LoVo (cell line): ENCODE measurements at regions not wholly inside any gene's neighbourhood (a gene's known extent, or its start where the extent isn't known, plus 50 kb on each side); places are given as distances from the start of the nearest gene placed in this dataset.
A peak's percentile ranks its signal among the peaks of the same experiment; 100 is the strongest.

Experiments
- DNase-seq: peaks from one replicate; pipeline ENCODE4 v3.0.0-alpha.2; 2016; ENCODE audit warnings: low spot score

DNA sequence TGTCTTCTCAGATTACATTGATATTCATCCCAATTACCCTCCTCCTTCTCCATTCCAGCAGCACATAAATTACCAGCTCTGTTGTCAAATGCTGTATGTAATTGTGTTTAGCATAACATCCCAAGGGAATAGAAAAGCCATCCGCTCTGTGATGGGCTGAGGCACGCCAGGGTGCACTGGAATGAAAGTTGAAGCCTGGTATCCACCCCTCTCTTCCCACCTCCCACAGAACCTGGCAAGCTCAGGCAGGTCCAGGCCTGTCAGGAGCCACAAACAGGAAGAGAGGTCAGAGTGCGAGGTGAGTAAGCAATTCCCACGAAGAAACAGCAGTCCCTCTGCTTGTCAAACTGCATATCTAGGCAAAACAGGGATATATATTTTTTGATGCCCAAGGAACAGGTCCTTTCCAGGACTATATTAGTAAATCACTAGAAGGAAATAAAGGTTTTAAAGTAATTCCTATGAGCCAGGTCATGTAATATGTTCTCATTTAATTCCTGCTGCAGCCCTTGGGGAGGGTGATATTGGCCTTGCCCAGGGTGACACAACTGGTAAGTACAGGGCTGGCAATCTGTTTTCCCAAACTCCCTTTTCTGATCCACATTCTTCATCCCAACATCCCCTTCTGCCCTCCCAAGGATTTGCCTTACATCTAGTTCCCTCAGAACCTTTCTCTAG, 155.6 kb upstream of the GHITM start:
- peak; percentile 49 for DNase-seq

- no peak for DNase-seq
Observed at GRCh38 chr10:83984256-83984640, 155.1 kb upstream of the GHITM start.

GRCh38 chr10:83986800-83987199, 152.5 kb upstream of the GHITM start:
- DNase-seq: no peak

DNA sequence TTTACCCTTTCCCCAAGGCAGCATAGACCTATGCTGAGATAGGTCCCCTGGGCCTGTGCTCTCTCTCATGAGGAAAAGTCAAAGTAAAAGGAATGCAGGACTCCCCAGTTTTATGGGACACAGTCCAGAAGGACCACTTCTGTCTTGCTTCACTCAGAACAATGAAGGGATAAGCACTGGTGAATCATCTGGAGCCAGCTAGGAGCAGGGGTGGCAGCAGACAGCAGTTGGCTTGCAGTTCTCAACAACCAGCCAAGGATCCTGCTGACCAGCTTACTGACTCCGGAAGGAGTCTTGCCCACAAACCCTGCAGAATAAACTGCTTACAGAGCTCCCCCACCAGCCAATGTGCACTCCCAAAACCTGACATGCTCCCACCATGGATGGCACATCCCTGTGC, 152.1 kb upstream of the GHITM start:
- no peak for DNase-seq

DNA sequence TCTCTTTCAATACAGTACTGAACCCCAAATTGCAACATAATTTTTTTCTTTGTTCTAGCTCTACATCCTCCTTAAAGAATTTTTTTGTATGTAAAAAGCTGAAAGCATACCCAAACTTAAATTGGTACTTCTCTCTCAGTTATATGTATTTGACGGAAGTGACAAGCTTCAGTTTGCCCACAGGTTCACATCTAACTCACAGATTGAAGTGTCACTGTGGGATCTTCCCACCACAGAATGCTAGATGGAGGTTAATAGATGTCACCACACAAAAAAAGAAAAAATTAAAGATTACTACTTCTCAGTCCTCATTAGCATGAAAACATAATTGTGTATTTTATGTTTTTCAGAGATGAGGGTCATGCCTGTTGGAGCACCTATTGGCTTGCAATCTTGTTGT, 150.9 kb upstream of the GHITM start:
- no peak for DNase-seq

- DNase-seq: no peak
Observed at GRCh38 chr10:83990126-83990525, 149.2 kb upstream of the GHITM start.

- DNase-seq: no peak
Observed at GRCh38 chr10:83991986-83992753, 147.1 kb upstream of the GHITM start.

DNA sequence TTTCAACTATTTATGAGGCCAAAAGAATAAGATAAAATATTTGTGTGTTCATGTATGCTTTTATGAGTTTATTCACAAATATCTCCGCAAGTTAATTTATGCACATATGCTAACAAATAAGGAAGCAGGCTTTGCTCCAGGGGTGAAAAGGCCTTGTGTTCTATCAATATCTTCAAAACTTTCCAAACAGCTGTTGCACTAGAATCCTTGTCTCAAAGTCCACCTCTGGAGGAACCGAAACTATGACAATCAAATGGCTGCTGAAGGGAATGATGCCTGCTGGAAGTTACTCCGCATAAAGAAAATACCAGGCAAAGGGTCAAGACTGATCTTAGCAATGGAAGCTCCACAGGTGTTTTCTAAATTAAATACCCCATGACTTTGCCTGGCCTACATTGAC, 145.0 kb upstream of the GHITM start:
- DNase-seq: no peak

DNA sequence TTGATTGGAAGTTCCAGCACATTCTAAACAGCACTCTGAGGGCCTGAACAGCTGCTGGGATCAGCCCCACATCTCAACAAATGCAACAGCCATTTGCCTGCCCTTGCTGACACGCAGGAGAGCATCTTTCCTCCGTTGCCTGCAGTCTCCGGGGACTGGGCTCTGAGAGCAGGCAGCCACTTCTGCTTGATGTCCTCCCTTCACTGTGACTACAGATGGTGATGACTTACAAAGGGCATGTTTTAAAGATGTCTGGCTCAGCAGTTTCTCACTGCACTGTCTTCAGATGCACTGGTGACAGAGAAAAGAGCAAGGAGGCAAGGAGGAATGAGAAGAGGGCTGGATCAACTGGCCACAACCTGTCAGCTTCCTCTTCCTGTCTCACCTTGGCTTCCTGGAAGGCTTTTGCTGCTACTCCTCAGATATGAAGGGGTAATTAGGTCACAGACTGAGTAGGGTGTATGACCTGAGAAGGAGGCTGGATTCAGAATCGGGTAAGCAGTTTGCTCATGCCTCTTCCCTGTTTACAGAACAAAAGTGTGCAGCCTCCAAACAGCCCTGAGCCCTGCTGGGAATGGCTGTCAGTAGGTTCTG, 143.5 kb upstream of the GHITM start:
- DNase-seq: no peak

DNA sequence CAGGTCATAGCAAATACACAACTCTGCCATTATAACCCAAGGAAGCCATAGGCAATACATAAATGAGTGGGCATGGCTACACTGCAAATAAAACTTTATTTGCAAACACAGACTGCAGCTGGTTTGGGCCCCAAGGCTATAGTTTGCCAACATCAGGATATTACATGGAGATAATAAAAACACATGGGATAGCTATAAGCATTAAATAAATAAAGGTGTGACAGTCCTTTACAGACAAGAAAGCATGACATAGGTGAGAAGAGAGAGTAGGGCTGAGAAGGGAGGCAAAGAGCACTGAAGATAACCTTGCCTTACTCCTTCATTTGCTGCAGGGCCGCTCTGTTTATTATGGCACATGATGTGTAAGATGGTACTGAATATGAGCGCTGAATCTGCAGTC, 135.1 kb upstream of the GHITM start:
- no peak for DNase-seq

DNA sequence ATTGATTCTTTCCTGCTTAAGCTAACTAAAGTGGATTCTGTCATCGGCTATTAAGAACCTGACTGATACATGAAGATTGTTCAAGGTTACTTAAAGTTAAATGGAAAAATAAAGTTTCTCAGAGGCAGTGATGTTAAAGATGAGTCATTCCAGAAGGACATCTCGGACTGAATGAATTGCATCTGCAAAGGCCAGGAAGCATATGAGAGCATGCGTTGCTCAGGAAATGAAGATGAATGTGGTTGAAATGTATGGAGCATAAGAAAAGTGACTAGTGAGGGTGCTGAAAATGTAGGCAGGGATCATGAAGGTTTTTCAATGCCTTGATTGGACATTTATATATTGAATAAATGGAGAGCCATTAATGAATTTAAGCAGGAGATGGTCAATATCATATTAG, 133.9 kb upstream of the GHITM start:
- DNase-seq: no peak

- no peak for DNase-seq
Observed at GRCh38 chr10:84007482-84007881, 131.8 kb upstream of the GHITM start.

- no peak for DNase-seq
Observed at GRCh38 chr10:84008878-84009277, 130.4 kb upstream of the GHITM start.

- no peak for DNase-seq
Observed at GRCh38 chr10:84012431-84012830, 126.9 kb upstream of the GHITM start.

DNA sequence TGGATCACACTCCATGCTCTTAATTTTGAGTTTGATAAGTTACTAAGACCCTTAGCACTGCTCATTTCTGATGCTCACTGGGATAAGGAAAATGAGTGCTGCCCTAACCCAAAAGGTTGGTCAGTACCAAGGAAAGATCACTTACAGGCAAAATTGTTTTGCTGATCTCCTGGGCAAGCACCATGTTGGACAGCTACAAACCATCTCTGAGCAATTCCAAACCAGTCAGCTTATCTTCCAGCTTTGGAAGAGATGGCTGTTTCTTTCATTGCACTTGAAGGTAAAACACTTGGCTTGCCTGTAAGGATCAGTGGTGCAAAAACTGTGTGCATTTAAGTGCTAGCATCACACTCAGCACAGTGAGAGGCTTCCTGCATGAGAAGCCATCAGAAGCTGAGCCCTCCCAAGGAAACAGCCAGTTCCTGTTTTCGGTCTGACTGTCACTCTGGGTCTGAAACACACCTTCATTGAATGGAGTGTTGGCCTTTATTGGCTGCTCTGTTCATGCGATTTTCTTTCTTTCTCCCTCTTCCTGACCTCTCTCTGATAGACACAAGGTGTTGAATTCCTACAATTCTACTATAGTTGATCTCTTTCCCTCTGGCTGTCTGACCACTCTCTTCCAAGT, 126.4 kb upstream of the GHITM start:
- no peak for DNase-seq

DNA sequence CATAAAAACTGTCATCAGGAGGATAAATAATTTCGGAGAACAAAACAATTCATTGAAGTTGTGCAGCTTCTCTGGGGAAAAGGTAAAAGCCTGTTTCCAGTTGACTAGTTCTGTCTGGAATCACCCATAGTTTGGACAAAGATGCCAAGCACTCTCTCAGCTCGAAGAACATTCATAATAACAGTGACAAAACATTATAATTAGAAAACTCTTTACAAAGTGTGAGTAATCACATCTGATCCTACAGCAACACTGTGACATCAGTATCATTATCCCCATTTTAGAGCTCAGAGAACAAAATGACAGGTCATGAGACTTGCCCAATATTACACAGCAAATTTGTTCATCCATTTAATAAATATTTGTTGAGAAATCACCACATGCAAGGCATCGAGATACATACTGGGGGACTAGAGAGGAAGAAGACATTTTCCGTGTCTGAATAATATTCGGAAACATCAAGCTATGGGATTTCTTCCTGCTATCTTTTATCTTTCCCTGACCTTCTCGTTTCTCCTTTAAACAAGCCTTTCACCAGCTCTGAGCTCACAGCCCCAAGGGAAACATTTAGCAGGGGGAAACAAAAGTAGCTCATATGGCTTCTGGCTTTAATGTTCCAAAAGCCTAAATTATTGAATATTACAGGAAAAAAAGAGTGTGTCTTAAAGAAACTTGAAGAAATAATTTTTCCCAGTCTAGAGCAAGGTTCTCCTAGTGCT, 123.3 kb upstream of the GHITM start:
- no peak for DNase-seq

DNA sequence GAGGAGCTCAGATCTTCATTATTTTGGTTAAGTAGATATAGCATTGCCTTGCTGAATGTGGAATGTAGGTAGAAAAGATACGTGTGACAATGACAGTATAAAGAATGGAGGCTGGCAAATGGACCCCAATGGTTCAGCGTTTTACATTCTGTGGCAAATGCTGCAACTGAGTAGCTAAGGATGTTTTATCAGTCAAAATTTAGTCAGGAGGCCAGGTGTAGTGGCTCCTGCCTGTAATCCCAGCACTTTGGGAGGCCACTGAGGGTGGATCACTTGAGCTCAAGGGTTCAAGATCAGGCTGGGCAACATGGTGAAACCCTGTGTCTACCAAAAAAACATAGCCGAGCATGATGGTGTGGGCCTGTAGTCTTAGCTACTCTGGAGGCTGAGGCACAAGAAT, 120.5 kb upstream of the GHITM start:
- no peak for DNase-seq

DNA sequence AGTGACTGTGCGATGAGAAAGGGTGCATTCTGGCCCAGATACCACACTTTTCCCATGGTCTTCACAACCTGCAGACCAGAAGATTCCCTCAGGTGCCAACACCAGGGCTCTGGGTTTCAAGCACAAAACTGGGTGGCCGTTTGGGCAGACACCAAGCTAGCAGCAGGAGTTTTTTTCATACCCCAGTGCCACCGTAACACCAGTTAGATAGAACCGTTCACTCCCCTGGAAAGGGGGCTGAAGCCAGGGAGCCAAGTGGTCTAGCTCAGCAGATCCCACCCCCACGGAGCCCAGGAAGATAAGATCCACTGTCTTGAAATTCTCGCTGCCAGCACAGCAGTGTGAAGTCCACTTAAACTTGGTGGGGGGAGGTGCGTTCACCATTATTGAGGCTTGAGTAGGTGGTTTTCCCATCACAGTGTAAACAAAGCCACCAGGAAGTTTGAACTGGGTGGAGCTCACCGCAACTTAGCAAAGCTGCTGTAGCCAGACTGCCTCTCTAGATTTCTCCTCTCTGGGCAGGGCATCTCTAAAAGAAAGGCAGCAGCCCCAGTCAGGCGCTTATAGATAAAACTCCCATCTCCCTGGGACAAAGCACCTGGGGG, 119.4 kb upstream of the GHITM start:
- DNase-seq: peak; percentile 5

- no peak for DNase-seq
Observed at GRCh38 chr10:84026821-84027257, 112.5 kb upstream of the GHITM start.

DNA sequence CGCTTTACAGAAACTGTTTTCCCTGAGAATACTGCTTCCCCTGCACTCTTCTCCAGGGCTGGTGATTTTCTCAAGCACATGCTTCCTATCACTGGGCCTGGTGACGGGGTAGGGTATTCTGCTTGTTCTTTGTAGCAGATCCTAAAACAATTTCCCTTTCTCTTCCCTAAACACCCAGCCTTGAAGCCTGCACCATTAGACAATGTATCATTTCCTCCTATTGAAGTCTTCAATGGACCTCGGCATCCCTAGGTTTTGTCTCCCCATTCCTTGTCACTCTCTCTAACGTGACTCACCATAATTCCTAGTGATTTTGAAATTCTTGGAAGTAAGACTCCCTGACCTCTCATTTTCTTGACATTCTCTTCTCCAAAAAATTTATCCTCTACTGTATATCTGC, 109.5 kb upstream of the GHITM start:
- DNase-seq: no peak

GRCh38 chr10:84038035-84038434, 101.3 kb upstream of the GHITM start:
- DNase-seq: no peak

DNA sequence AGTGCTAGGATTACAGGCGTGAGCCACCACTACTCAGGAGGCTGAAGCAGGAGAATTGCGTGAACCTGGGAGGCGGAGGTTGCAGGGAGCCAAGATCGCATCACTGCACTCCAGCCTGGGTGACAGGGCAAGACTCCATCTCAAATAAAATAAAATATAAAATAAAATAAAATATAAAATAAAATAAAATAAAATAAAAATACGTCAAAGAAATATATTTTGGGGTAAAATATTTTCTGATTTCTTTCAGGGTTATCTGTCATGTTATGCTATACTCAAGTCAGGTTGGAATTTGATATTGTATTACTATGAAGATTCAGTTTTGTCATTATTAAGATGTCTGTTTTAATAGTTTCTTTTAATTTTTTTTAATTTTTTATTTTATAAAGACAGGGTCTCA, 99.4 kb upstream of the GHITM start:
- DNase-seq: no peak
